WTC11 (cell line): ENCODE measurements at regions not wholly inside any gene's neighbourhood (a gene's known extent, or its start where the extent isn't known, plus 50 kb on each side); places are given as distances from the start of the nearest gene placed in this dataset.

Experiments
- ATF2 ChIP-seq: sonication (generic); formaldehyde crosslinking; IDR thresholded peaks from 2 replicates; pipeline ENCODE4 v1.8.1; 2022; ENCODE audit warnings: low read depth, missing genetic modification reagents, borderline replicate concordance
- ETV6 ChIP-seq: sonication (generic); formaldehyde crosslinking; IDR thresholded peaks from 2 replicates; pipeline ENCODE4 v1.8.1; 2022; ENCODE audit warnings: mild to moderate bottlenecking, missing genetic modification reagents
- HMGA2 ChIP-seq: fragments of 250-450 bp; sonication (Bioruptor Pico); IDR thresholded peaks from 2 replicates; pipeline ENCODE4 v1.4.0; 2021; ENCODE audit warnings: mild to moderate bottlenecking, moderate library complexity
- KAT7 ChIP-seq: sonication (generic); formaldehyde crosslinking; IDR thresholded peaks from 2 replicates; pipeline ENCODE4 v1.8.1; 2023; ENCODE audit warnings: missing genetic modification reagents, mild to moderate bottlenecking, borderline replicate concordance
- SP1 ChIP-seq: sonication (generic); formaldehyde crosslinking; conservative IDR thresholded peaks from 2 replicates; pipeline ENCODE4 v1.8.1; 2022; ENCODE audit warnings: missing genetic modification reagents
- ZBTB21 ChIP-seq: sonication (generic); formaldehyde crosslinking; IDR thresholded peaks from 2 replicates; pipeline ENCODE4 v1.8.1; 2023; ENCODE audit warnings: mild to moderate bottlenecking, missing genetic modification reagents, borderline replicate concordance
- TF ChIP-seq, protein P1 (sequence below): fragments of 200-600 bp; IDR thresholded peaks from 2 replicates; pipeline ENCODE4 v1.8.0; 2022; ENCODE audit warnings: antibody characterized with exemption
- TF ChIP-seq, protein P2 (sequence below): sonication (generic); formaldehyde crosslinking; conservative IDR thresholded peaks from 2 replicates; pipeline ENCODE4 v1.8.1; 2022; ENCODE audit warnings: mild to moderate bottlenecking, missing genetic modification reagents
- TF ChIP-seq, protein P3 (sequence below): sonication (generic); formaldehyde crosslinking; IDR thresholded peaks from 2 replicates; pipeline ENCODE4 v1.8.1; 2023; ENCODE audit warnings: mild to moderate bottlenecking, missing genetic modification reagents, moderate library complexity
- TF ChIP-seq, protein P4 (sequence below): sonication (generic); formaldehyde crosslinking; IDR thresholded peaks from 2 replicates; pipeline ENCODE4 v1.8.1; 2022; ENCODE audit warnings: mild to moderate bottlenecking, moderate library complexity, missing genetic modification reagents
- TF ChIP-seq, protein P5 (sequence below): sonication (generic); formaldehyde crosslinking; IDR thresholded peaks from 2 replicates; pipeline ENCODE4 v1.8.0; 2022; ENCODE audit warnings: mild to moderate bottlenecking, missing genetic modification reagents

- TF ChIP-seq, protein P1, sequence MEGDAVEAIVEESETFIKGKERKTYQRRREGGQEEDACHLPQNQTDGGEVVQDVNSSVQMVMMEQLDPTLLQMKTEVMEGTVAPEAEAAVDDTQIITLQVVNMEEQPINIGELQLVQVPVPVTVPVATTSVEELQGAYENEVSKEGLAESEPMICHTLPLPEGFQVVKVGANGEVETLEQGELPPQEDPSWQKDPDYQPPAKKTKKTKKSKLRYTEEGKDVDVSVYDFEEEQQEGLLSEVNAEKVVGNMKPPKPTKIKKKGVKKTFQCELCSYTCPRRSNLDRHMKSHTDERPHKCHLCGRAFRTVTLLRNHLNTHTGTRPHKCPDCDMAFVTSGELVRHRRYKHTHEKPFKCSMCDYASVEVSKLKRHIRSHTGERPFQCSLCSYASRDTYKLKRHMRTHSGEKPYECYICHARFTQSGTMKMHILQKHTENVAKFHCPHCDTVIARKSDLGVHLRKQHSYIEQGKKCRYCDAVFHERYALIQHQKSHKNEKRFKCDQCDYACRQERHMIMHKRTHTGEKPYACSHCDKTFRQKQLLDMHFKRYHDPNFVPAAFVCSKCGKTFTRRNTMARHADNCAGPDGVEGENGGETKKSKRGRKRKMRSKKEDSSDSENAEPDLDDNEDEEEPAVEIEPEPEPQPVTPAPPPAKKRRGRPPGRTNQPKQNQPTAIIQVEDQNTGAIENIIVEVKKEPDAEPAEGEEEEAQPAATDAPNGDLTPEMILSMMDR: no peak
- TF ChIP-seq, protein P2, sequence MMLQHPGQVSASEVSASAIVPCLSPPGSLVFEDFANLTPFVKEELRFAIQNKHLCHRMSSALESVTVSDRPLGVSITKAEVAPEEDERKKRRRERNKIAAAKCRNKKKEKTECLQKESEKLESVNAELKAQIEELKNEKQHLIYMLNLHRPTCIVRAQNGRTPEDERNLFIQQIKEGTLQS (CRISPR knock-in tag): no peak
- no peak for TF ChIP-seq ATF2 (CRISPR knock-in tag)
- TF ChIP-seq, protein P3, sequence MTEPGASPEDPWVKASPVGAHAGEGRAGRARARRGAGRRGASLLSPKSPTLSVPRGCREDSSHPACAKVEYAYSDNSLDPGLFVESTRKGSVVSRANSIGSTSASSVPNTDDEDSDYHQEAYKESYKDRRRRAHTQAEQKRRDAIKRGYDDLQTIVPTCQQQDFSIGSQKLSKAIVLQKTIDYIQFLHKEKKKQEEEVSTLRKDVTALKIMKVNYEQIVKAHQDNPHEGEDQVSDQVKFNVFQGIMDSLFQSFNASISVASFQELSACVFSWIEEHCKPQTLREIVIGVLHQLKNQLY (CRISPR knock-in tag): no peak
- TF ChIP-seq ETV6 (CRISPR knock-in tag): no peak
- TF ChIP-seq, protein P4, sequence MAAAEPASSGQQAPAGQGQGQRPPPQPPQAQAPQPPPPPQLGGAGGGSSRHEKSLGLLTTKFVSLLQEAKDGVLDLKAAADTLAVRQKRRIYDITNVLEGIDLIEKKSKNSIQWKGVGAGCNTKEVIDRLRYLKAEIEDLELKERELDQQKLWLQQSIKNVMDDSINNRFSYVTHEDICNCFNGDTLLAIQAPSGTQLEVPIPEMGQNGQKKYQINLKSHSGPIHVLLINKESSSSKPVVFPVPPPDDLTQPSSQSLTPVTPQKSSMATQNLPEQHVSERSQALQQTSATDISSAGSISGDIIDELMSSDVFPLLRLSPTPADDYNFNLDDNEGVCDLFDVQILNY (CRISPR knock-in tag): no peak
- no peak for TF ChIP-seq HMGA2 (CRISPR knock-in tag)
- TF ChIP-seq, protein P5, sequence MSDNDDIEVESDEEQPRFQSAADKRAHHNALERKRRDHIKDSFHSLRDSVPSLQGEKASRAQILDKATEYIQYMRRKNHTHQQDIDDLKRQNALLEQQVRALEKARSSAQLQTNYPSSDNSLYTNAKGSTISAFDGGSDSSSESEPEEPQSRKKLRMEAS (CRISPR knock-in tag): no peak
- no peak for TF ChIP-seq KAT7 (CRISPR knock-in tag)
- no peak for TF ChIP-seq SP1 (CRISPR knock-in tag)
- TF ChIP-seq ZBTB21: no peak
These were observed 120.3 kb upstream of the CELF2 start for GRCh38 chr10:10897400-10897799.
